Inflammatory macrophage treated with lipopolysaccharide for 4 hours (primary cell): ENCODE measurements at regions not wholly inside any gene's neighbourhood (a gene's known extent, or its start where the extent isn't known, plus 50 kb on each side); places are given as distances from the start of the nearest gene placed in this dataset.
"Not testable (repeated sequence)": the region's sequence is repeated elsewhere in the genome, so short reads cannot be mapped to it uniquely, and the experiment has no call there.

ENCODE experiments used
- DNase-seq: peaks from one replicate; pipeline ENCODE4 v3.0.0-alpha.2; 2020

GRCh38 chr9:106784076-106784475, 78.9 kb upstream of the ZNF462 start:
- DNase-seq: no peak

- DNase-seq: no peak
These were observed 77.8 kb upstream of the ZNF462 start for GRCh38 chr9:106785200-106785599.

GRCh38 chr9:106788021-106788420, 74.9 kb upstream of the ZNF462 start:
- not testable (repeated sequence) for DNase-seq

- DNase-seq: no peak
These were observed 67.9 kb upstream of the ZNF462 start for GRCh38 chr9:106795031-106795430.

GRCh38 chr9:106796771-106797170, 66.2 kb upstream of the ZNF462 start:
- no peak for DNase-seq

GRCh38 chr9:106797299-106797698, 65.7 kb upstream of the ZNF462 start:
- no peak for DNase-seq

GRCh38 chr9:106798016-106798799, 64.8 kb upstream of the ZNF462 start:
- DNase-seq: no peak

- no peak for DNase-seq
These were observed 63.8 kb upstream of the ZNF462 start for GRCh38 chr9:106799152-106799551.

GRCh38 chr9:106800701-106801270, 62.2 kb upstream of the ZNF462 start:
- no peak for DNase-seq

GRCh38 chr9:106801816-106802215, 61.1 kb upstream of the ZNF462 start:
- no peak for DNase-seq
